Left lung (tissue), 4 donors: ENCODE measurements at regions not wholly inside any gene's neighbourhood (a gene's known extent, or its start where the extent isn't known, plus 50 kb on each side); places are given as distances from the start of the nearest gene placed in this dataset.

Source experiments
- ATAC-seq: fragments of 200-7000 bp; cut with Tn5 transposase; one replicate; pipeline ENCODE4 v1.9.1; 2020; ENCODE audit warnings: moderate library complexity
- DNase-seq, 4 donors: peaks; one replicate each; pipeline ENCODE4 v3.0.0-alpha.2; 2013 to 2020
- H3K27ac ChIP-seq, 2 donors: fragments of 200-600 bp; sonication (generic) in 1 of 2; one replicate each; pipeline versions ENCODE4 v1.5.0 to v1.8.0; 2020 to 2021
- H3K27me3 ChIP-seq, 2 donors: fragments of 200-600 bp; sonication (generic) in 1 of 2; one replicate each; pipeline versions ENCODE4 v1.5.0 to v1.8.0; 2020 to 2021
- H3K36me3 ChIP-seq, 2 donors: fragments of 200-600 bp; sonication (generic) in 1 of 2; one replicate each; pipeline versions ENCODE4 v1.5.0 to v1.8.0; 2020 to 2021
- H3K4me1 ChIP-seq, 2 donors: fragments of 200-600 bp; one replicate each; pipeline ENCODE4 v1.8.0; 2021
- H3K4me3 ChIP-seq, 2 donors: fragments of 200-600 bp; sonication (generic) in 1 of 2; one replicate each; pipeline versions ENCODE4 v1.5.0 to v1.8.0; 2020 to 2021; ENCODE audit warnings: mild to moderate bottlenecking in 1 of 2
- H3K9me3 ChIP-seq, 2 donors: fragments of 200-600 bp; sonication (generic) in 1 of 2; one replicate each; pipeline versions ENCODE4 v1.5.0 to v1.8.0; 2020 to 2021
- CTCF ChIP-seq, 2 donors: fragments of 200-600 bp; sonication (generic) in 1 of 2; IDR thresholded peaks; one replicate each; pipeline versions ENCODE4 v1.5.0 to v1.8.0; 2021; ENCODE audit warnings: antibody characterized with exemption in 2 of 2
- intact Hi-C, 2 donors: fragments of 100-400 bp; cut with DNase I; formaldehyde crosslinking; loops; one replicate each; pipeline versions ENCODE4 v1.11.2 to v1.14.2; 2022
- donor health status: DM: no; HTN: yes; CAD: no.
- donor health status: DM: no; HTN: no; CAD: no.

- DNase-seq (no peak), ATAC-seq (no peak)
- Histone ChIP-seq H3K4me1 (no peaks in the 10 kb centered on the region), H3K9me3 (no peaks in the 10 kb centered on the region), H3K27ac (no peak overlapping the region), H3K4me3 (no peak overlapping the region), H3K36me3 (no peaks in the 10 kb centered on the region), H3K27me3 (no peaks in the 10 kb centered on the region)
- no peak for TF ChIP-seq CTCF (IDR thresholded peaks at IDR 0.05)
- intact Hi-C loops: no loop called here
These were observed 75.3 kb downstream of the ZNF648 start for GRCh38 chr1:181985936-181986906.

DNA sequence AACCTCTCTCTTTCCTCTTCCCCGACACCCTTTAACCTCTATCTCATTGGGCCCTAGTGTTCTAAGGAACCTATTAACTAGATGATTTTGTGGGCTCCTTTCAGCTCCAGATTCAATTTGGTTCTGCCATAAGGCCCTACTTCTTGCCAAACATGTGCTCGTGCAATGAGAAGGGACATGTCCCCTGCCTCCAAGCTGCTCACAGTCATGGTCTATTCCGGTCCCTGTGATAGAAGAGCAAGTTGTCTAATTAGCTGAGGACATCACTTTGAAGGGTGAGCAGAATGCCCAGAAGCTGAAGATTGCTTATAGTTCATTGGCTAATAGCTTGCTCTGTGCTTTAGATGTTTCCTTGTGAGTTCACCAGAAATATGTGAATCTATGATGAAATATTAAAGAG lies 76.2 kb downstream of the ZNF648 start:
- H3K36me3 ChIP-seq: no peaks in the 10 kb centered on the region
- H3K27me3 ChIP-seq: no peaks in the 10 kb centered on the region
- intact Hi-C loops: no loop called here
- DNase-seq: no peak
- no peak for TF ChIP-seq CTCF (IDR thresholded peaks at IDR 0.05)
- H3K4me1 ChIP-seq: no peaks in the 10 kb centered on the region
- no peak overlapping the region for H3K4me3 ChIP-seq
- no peak for ATAC-seq
- no peak overlapping the region for H3K27ac ChIP-seq
- no peaks in the 10 kb centered on the region for H3K9me3 ChIP-seq

- no peak for TF ChIP-seq CTCF (IDR thresholded peaks at IDR 0.05)
- DNase-seq (no peak), ATAC-seq (no peak)
- no peaks in the 10 kb centered on the region for H3K36me3 ChIP-seq
- intact Hi-C loops: no loop called here
- no peaks in the 10 kb centered on the region for H3K4me1 ChIP-seq
- no peaks in the 10 kb centered on the region for H3K27me3 ChIP-seq
- no peak overlapping the region for H3K4me3 ChIP-seq
- peaks cover 0 to 2% of the 10 kb centered on the region in 2 donors for H3K9me3 ChIP-seq
- H3K27ac ChIP-seq: no peak overlapping the region
These were observed 77.5 kb downstream of the ZNF648 start for GRCh38 chr1:181984006-181984405.

GRCh38 chr1:181981821-181982220 lies 79.7 kb downstream of the ZNF648 start:
- TF ChIP-seq CTCF (IDR thresholded peaks at IDR 0.05): no peak

DNA sequence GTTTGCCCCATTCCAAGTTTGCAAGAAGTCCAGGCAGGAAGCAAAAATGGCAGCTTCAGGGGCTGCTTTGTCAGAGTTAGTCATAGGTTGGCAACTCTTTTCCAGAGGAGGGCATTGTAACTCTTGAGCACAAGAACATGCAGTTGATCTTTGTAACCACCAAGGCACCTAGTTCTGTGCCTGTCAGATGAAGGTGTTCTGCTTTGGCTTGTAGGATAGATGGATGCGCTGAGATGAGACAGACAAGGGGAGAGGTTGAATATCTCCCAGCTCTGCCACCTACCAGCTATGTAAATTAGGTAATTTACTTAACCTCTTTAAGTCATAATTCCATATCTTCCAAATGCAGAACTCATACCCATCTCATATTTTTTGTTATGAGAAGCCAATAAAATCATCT lies 89.3 kb downstream of the ZNF648 start:
- no peak overlapping the region for H3K4me3 ChIP-seq
- no peaks in the 10 kb centered on the region for H3K27me3 ChIP-seq
- no peaks in the 10 kb centered on the region for H3K36me3 ChIP-seq
- intact Hi-C loops: no loop called here
- DNase-seq: no peak
- no peak for TF ChIP-seq CTCF (IDR thresholded peaks at IDR 0.05)
- peaks cover 0 to 17% of the 10 kb centered on the region in 2 donors for H3K9me3 ChIP-seq
- no peak overlapping the region for H3K27ac ChIP-seq
- ATAC-seq: no peak
- no peaks in the 10 kb centered on the region for H3K4me1 ChIP-seq

More at GRCh38 chr1:181981821-181982220, 79.7 kb downstream of the ZNF648 start:
- intact Hi-C loops: no loop called here
- H3K4me3 ChIP-seq: no peak overlapping the region
- no peaks in the 10 kb centered on the region for H3K36me3 ChIP-seq
- no peaks in the 10 kb centered on the region for H3K4me1 ChIP-seq
- DNase-seq: no peak
- H3K27ac ChIP-seq: no peak overlapping the region
- ATAC-seq: no peak
- H3K27me3 ChIP-seq: no peaks in the 10 kb centered on the region
- peaks cover 0 to 9% of the 10 kb centered on the region in 2 donors for H3K9me3 ChIP-seq
